HEK293T (cell line): ENCODE measurements at regions not wholly inside any gene's neighbourhood (a gene's known extent, or its start where the extent isn't known, plus 50 kb on each side); places are given as distances from the start of the nearest gene placed in this dataset.
"Not testable (repeated sequence)": the region's sequence is repeated elsewhere in the genome, so short reads cannot be mapped to it uniquely, and the experiment has no call there.

Source experiments
- FOXA1 ChIP-seq: fragments of 450-650 bp; IDR thresholded peaks from 2 replicates; pipeline ENCODE4 v1.6.1; 2016; ENCODE audit warnings: mild to moderate bottlenecking
- FOXM1 ChIP-seq: fragments of 450-650 bp; IDR thresholded peaks from 2 replicates; pipeline ENCODE4 v1.6.1; 2017; ENCODE audit warnings: mild to moderate bottlenecking, borderline replicate concordance
- SP1 ChIP-seq: fragments of 450-650 bp; IDR thresholded peaks from 2 replicates; pipeline ENCODE4 v1.6.1; 2017
- TARDBP ChIP-seq: fragments of 450-650 bp; IDR thresholded peaks from 2 replicates; pipeline ENCODE4 v1.6.1; 2016
- ZNF384 ChIP-seq: fragments of 450-650 bp; IDR thresholded peaks from 2 replicates; pipeline ENCODE4 v1.6.1; 2016

DNA sequence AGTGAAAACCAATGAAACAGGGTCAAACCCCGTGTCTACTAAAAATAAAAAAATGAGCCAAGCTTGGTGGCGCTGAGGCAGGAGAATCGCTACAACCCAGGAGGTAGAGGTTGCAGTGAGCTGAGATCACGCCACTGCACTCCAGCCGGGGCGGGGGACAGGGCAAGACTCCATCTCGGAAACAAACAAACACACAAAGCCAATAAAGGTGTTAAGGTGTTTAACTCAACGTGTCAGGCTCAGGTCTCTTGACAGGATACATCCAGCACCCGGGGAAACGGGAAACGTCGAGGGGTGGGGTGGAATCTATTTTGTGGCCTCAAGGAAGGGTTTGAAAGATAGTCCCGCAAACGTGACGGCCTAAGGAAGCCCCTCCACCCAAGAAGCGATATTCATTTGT lies 760.8 kb upstream of the DEFB115 start:
- TF ChIP-seq SP1, FOXM1, ZNF384, TARDBP, FOXA1: not testable (repeated sequence)
